Erythroblast (primary cell): ENCODE measurements at regions not wholly inside any gene's neighbourhood (a gene's known extent, or its start where the extent isn't known, plus 50 kb on each side); places are given as distances from the start of the nearest gene placed in this dataset.

Source experiments
- GATA1 ChIP-seq: IDR thresholded peaks from 2 replicates; pipeline ENCODE4 v1.6.1; 2011; ENCODE audit warnings: low read depth, mild to moderate bottlenecking, control low read depth, low read length, moderate library complexity
- POLR2A ChIP-seq: IDR thresholded peaks from 2 replicates; pipeline ENCODE4 v1.6.1; 2011; ENCODE audit warnings: mild to moderate bottlenecking, low read length

DNA sequence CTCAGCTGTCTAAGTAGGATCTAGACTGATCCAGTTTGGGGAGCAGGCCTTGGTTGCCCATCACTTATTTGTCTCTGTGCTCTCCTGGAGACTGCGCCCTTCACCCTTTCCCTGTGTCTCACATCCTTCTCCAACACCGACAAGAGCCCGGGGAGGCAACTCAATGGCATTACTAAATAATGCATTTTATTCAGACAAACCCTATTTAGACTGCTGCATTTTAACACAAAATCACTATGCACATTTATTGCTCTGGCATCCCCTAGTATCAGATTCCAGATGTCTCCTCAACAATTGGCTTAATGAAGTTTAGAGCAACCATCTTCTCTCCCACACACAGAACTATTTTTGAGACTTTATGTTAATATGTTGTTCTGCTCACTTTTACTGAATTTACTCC lies 436.4 kb upstream of the CHRM3 start:
- TF ChIP-seq POLR2A (no peak), GATA1 (no peak)
